H1 (cell line): ENCODE measurements at regions not wholly inside any gene's neighbourhood (a gene's known extent, or its start where the extent isn't known, plus 50 kb on each side); places are given as distances from the start of the nearest gene placed in this dataset.
"Not testable (repeated sequence)": the region's sequence is repeated elsewhere in the genome, so short reads cannot be mapped to it uniquely, and the experiment has no call there.

Experiments
- CTCF ChIA-PET: fragments of 300-600 bp; sonication (Branson Sonifier 250); formaldehyde crosslinking; loops from one replicate; lab custom pipeline; 2021; ENCODE audit not compliant: partially characterized antibody; lab: Charles Lee
- POLR2A ChIA-PET: fragments of 300-600 bp; sonication (Branson Sonifier 250); formaldehyde crosslinking; loops from one replicate; lab custom pipeline; 2021; ENCODE audit warnings: inconsistent platforms; ENCODE audit not compliant: partially characterized antibody; lab: Charles Lee
- DNase-seq, 2 experiments: peaks; one replicate each; pipeline versions ENCODE4 v3.0.0 to v3.0.0-alpha.2; 2010 to 2022; ENCODE audit warnings: low spot score in 2 of 2, low read depth in 1 of 2, mixed read lengths in 1 of 2
- FAIRE-seq: peaks from 2 replicates; lab custom pipeline; 2011; peaks lifted over from hg19 to GRCh38; lab: Jason Lieb, UNC
- H2AFZ ChIP-seq: 2 replicates; pipeline ENCODE4 v1.8.1; 2012; ENCODE audit warnings: low read length, inconsistent platforms
- H2AK5ac ChIP-seq: 2 replicates; pipeline ENCODE4 v1.6.1; 2013; ENCODE audit warnings: low read depth, low read length
- H2BK120ac ChIP-seq: replicated peaks from 2 replicates; pipeline ENCODE3; 2013; ENCODE audit warnings: low read depth, low read length, inconsistent platforms
- H2BK12ac ChIP-seq: 2 replicates; pipeline ENCODE4 v1.6.1; 2013; ENCODE audit warnings: low read depth, low read length
- H2BK15ac ChIP-seq: 2 replicates; pipeline ENCODE4 v1.6.1; 2013; ENCODE audit warnings: low read length
- H2BK20ac ChIP-seq: 2 replicates; pipeline ENCODE4 v1.6.1; 2013; ENCODE audit warnings: low read length
- H2BK5ac ChIP-seq: 2 replicates; pipeline ENCODE4 v1.6.1; 2013; ENCODE audit warnings: low read depth, low read length
- H3K14ac ChIP-seq: 2 replicates; pipeline ENCODE4 v1.6.1; 2013; ENCODE audit warnings: inconsistent platforms; ENCODE audit not compliant: insufficient read length
- H3K18ac ChIP-seq: 2 replicates; pipeline ENCODE4 v1.6.1; 2013; ENCODE audit warnings: low read length; ENCODE audit errors: extremely low read depth
- H3K23ac ChIP-seq: 2 replicates; pipeline ENCODE4 v1.6.1; 2013; ENCODE audit warnings: inconsistent platforms; ENCODE audit not compliant: insufficient read length
- H3K23me2 ChIP-seq: 2 replicates; pipeline ENCODE4 v1.6.1; 2013; ENCODE audit warnings: low read depth, low read length
- H3K27ac ChIP-seq: 2 replicates; pipeline ENCODE4 v1.6.1; 2011; ENCODE audit warnings: low read depth, low read length, inconsistent platforms
- H3K27me3 ChIP-seq, 4 experiments: replicated peaks in 1 of 4; 1 replicate in 1 of 4; 2 replicates in 3 of 4; pipeline versions ENCODE4 v1.6.1 to v1.8.1; 2011 to 2013; ENCODE audit warnings: low read length in 3 of 4, mild to moderate bottlenecking in 3 of 4, inconsistent platforms in 2 of 4, mixed read lengths in 2 of 4, moderate library complexity in 1 of 4; ENCODE audit not compliant: control insufficient read depth in 3 of 4, insufficient read depth in 3 of 4; ENCODE audit errors: extremely low read depth in 1 of 4
- H3K36me3 ChIP-seq, 4 experiments: 2 replicates each; pipeline versions ENCODE4 v1.6.1 to v1.8.1; 2011 to 2013; ENCODE audit warnings: mild to moderate bottlenecking in 4 of 4, low read length in 3 of 4, moderate library complexity in 2 of 4, control low read depth in 1 of 4, inconsistent platforms in 1 of 4; ENCODE audit not compliant: insufficient read depth in 4 of 4, control insufficient read depth in 2 of 4
- H3K4ac ChIP-seq: replicated peaks from 2 replicates; pipeline ENCODE3; 2013; ENCODE audit warnings: low read length, low read depth, mixed read lengths, inconsistent platforms; ENCODE audit not compliant: insufficient read length
- H3K4me1 ChIP-seq, 4 experiments: replicated peaks in 1 of 4; 1 replicate in 1 of 4; 2 replicates in 3 of 4; pipeline versions ENCODE4 v1.6.1 to v1.8.1; 2011 to 2013; ENCODE audit warnings: low read length in 3 of 4, inconsistent platforms in 2 of 4, mixed read lengths in 1 of 4; ENCODE audit not compliant: insufficient read depth in 4 of 4, control insufficient read depth in 3 of 4
- H3K4me2 ChIP-seq, 2 experiments: 2 replicates each; pipeline versions ENCODE4 v1.6.1 to v1.8.1; 2011 to 2013; ENCODE audit warnings: low read depth in 2 of 2, low read length in 2 of 2, control low read depth in 1 of 2, inconsistent platforms in 1 of 2, mild to moderate bottlenecking in 1 of 2; ENCODE audit not compliant: insufficient read depth in 1 of 2
- H3K4me3 ChIP-seq, 4 experiments: fragments of 200-600, 300-600 bp in 1 of 4; sonication (generic), shearing (Covaris generic), sonication (Bioruptor Twin) in 1 of 4; 2 replicates each; pipeline versions ENCODE4 v1.5.1 to v1.8.1; 2011 to 2016; ENCODE audit warnings: low read length in 4 of 4, low read depth in 3 of 4, control low read depth in 2 of 4, inconsistent platforms in 2 of 4, mild to moderate bottlenecking in 2 of 4, mixed read lengths in 1 of 4, moderate library complexity in 1 of 4; ENCODE audit not compliant: insufficient read depth in 2 of 4; ENCODE audit errors: extremely low read depth in 1 of 4
- H3K56ac ChIP-seq: replicated peaks from 2 replicates; pipeline ENCODE3; 2013; ENCODE audit warnings: low read depth, mild to moderate bottlenecking, mixed read lengths, low read length, inconsistent platforms; ENCODE audit not compliant: insufficient read length
- H3K79me1 ChIP-seq: 2 replicates; pipeline ENCODE4 v1.6.1; 2013; ENCODE audit warnings: low read depth, low read length, control low read depth
- H3K79me2 ChIP-seq, 2 experiments: 2 replicates each; pipeline versions ENCODE4 v1.6.1 to v1.8.1; 2012 to 2013; ENCODE audit warnings: low read length in 2 of 2, mild to moderate bottlenecking in 2 of 2, inconsistent platforms in 1 of 2; ENCODE audit not compliant: insufficient read depth in 2 of 2, control insufficient read depth in 1 of 2
- H3K9ac ChIP-seq, 4 experiments: replicated peaks in 1 of 4; 1 replicate in 1 of 4; 2 replicates in 3 of 4; pipeline versions ENCODE4 v1.6.1 to v1.8.1; 2011 to 2013; ENCODE audit warnings: low read depth in 3 of 4, low read length in 3 of 4, control low read depth in 2 of 4, mild to moderate bottlenecking in 2 of 4, moderate library complexity in 2 of 4, inconsistent platforms in 1 of 4; ENCODE audit errors: extremely low read depth in 1 of 4
- H3K9me3 ChIP-seq, 2 experiments: 2 replicates each; pipeline versions ENCODE4 v1.6.1 to v1.8.1; 2012 to 2013; ENCODE audit warnings: mild to moderate bottlenecking in 2 of 2, moderate library complexity in 2 of 2, control low read depth in 1 of 2, inconsistent platforms in 1 of 2, low read depth in 1 of 2, low read length in 1 of 2, mixed read lengths in 1 of 2; ENCODE audit not compliant: insufficient read depth in 2 of 2
- H4K20me1 ChIP-seq, 2 experiments: replicated peaks in 1 of 2; 2 replicates each; pipeline versions ENCODE3 to v1.8.1; 2011 to 2013; ENCODE audit warnings: inconsistent platforms in 2 of 2, low read length in 2 of 2, mild to moderate bottlenecking in 1 of 2; ENCODE audit not compliant: insufficient read depth in 2 of 2, control insufficient read depth in 1 of 2
- H4K5ac ChIP-seq: 2 replicates; pipeline ENCODE4 v1.6.1; 2013; ENCODE audit warnings: low read length, low read depth, mixed read lengths, inconsistent platforms; ENCODE audit not compliant: insufficient read length
- H4K8ac ChIP-seq: 2 replicates; pipeline ENCODE4 v1.8.0; 2013; ENCODE audit warnings: mild to moderate bottlenecking, moderate library complexity, low read length, inconsistent platforms; ENCODE audit not compliant: insufficient read depth; ENCODE audit errors: extremely low read depth
- H4K91ac ChIP-seq: replicated peaks from 2 replicates; pipeline ENCODE3; 2013; ENCODE audit warnings: low read length, mixed read lengths, inconsistent platforms; ENCODE audit not compliant: insufficient read length
- WGBS, 2 experiments: shearing (Covaris generic) in 1 of 2; methylation state at CpG; one replicate each; pipeline versions ENCODE4 v1.1.6 to v1.1.7; 2013 to 2015; ENCODE audit warnings: low lambda C conversion rate in 2 of 2, mixed read lengths in 2 of 2, inconsistent platforms in 1 of 2, low coverage in 1 of 2, missing lambda C conversion rate in 1 of 2; ENCODE audit not compliant: insufficient replicate concordance in 2 of 2, insufficient coverage in 1 of 2, insufficient read length in 1 of 2; ENCODE audit errors: extremely low coverage in 1 of 2, missing lambda C conversion rate in 1 of 2; 5-methylcytosine and 5-hydroxymethylcytosine counted together

GRCh38 chr13:18874875-18875789 is 306.5 kb downstream of the TUBA3C start:
- H3K27me3 ChIP-seq, DNase-seq, H2AK5ac ChIP-seq, H3K4me2 ChIP-seq, H3K9ac ChIP-seq, H3K56ac ChIP-seq, H3K4me1 ChIP-seq, H3K4ac ChIP-seq, H3K79me2 ChIP-seq, H4K8ac ChIP-seq, H2BK12ac ChIP-seq, H4K5ac ChIP-seq, H3K23me2 ChIP-seq, FAIRE-seq, CTCF ChIA-PET, H3K18ac ChIP-seq, H2BK15ac ChIP-seq, H4K20me1 ChIP-seq, H2BK5ac ChIP-seq, H3K4me3 ChIP-seq, H2AFZ ChIP-seq, H3K23ac ChIP-seq, H3K36me3 ChIP-seq, H4K91ac ChIP-seq, H3K27ac ChIP-seq, H2BK20ac ChIP-seq, H3K79me1 ChIP-seq, POLR2A ChIA-PET, H3K14ac ChIP-seq, H2BK120ac ChIP-seq: not testable (repeated sequence)
- H3K9me3 ChIP-seq = peaks cover 17 to 41% of the 10 kb centered on the region in 2 experiments
- WGBS, 2 experiments = 96% methylated on average over 10 of the region's 72 CpGs; no CpG with 5 or more reads in 1 of the 2 experiments

- H2BK20ac ChIP-seq, H4K91ac ChIP-seq, H3K23ac ChIP-seq, POLR2A ChIA-PET, H3K4ac ChIP-seq, DNase-seq, H3K23me2 ChIP-seq, H2BK120ac ChIP-seq, H3K27me3 ChIP-seq, H3K4me1 ChIP-seq, H3K27ac ChIP-seq, FAIRE-seq, H3K18ac ChIP-seq, H4K8ac ChIP-seq, H3K9ac ChIP-seq, H4K20me1 ChIP-seq, H2BK12ac ChIP-seq, H3K4me3 ChIP-seq, H4K5ac ChIP-seq, H3K56ac ChIP-seq, H2AK5ac ChIP-seq, H3K14ac ChIP-seq, H2BK15ac ChIP-seq, CTCF ChIA-PET, H3K4me2 ChIP-seq, H3K79me2 ChIP-seq, H2BK5ac ChIP-seq, H3K79me1 ChIP-seq, H2AFZ ChIP-seq, H3K36me3 ChIP-seq: not testable (repeated sequence)
- peaks cover 4 to 18% of the 10 kb centered on the region in 2 experiments; a peak in 3 of 4 replicates for H3K9me3 ChIP-seq
- WGBS, 2 experiments = 82% methylated on average over 4 of the region's 4 CpGs; no CpG with 5 or more reads in 1 of the 2 experiments
Observed at GRCh38 chr13:18870557-18870956, 311.1 kb downstream of the TUBA3C start.
